Psoas muscle (tissue), 7 donors: ENCODE measurements at regions not wholly inside any gene's neighbourhood (a gene's known extent, or its start where the extent isn't known, plus 50 kb on each side); places are given as distances from the start of the nearest gene placed in this dataset.

Experiments used
- ATAC-seq, 4 donors: fragments of 200-7000 bp; cut with Tn5 transposase; one replicate each; pipeline ENCODE4 v1.9.1; 2020; ENCODE audit warnings: moderate library complexity in 3 of 4, mild to moderate bottlenecking in 2 of 4
- DNase-seq, 2 donors: peaks; one replicate each; pipeline ENCODE4 v3.0.0-alpha.2; 2020
- H3K27ac ChIP-seq: fragments of 200-600 bp; one replicate; pipeline ENCODE4 v1.8.0; 2022
- H3K27me3 ChIP-seq, 3 donors: fragments of 200-600 bp in 1 of 3; one replicate each; pipeline versions ENCODE4 v1.6.1 to v1.8.0; 2013 to 2022; ENCODE audit warnings: low read length in 2 of 3, mild to moderate bottlenecking in 2 of 3, moderate library complexity in 1 of 3; ENCODE audit not compliant: insufficient read depth in 3 of 3
- H3K36me3 ChIP-seq, 2 donors: fragments of 200-600 bp in 1 of 2; one replicate each; pipeline versions ENCODE4 v1.6.1 to v1.8.0; 2013 to 2022; ENCODE audit warnings: low read depth in 1 of 2, mild to moderate bottlenecking in 1 of 2, moderate library complexity in 1 of 2; ENCODE audit not compliant: insufficient read depth in 1 of 2
- H3K4me1 ChIP-seq: fragments of 200-600 bp; one replicate; pipeline ENCODE4 v1.8.0; 2022
- H3K4me3 ChIP-seq: fragments of 200-600 bp; one replicate; pipeline ENCODE4 v1.8.0; 2022; ENCODE audit warnings: mild to moderate bottlenecking
- H3K9me3 ChIP-seq: fragments of 200-600 bp; one replicate; pipeline ENCODE4 v1.8.0; 2022
- CTCF ChIP-seq: fragments of 200-600 bp; IDR thresholded peaks from one replicate; pipeline ENCODE4 v1.8.0; 2022; ENCODE audit warnings: antibody characterized with exemption
- WGBS, 3 donors: extraction: QIAGEN DNeasy Blood & Tissue Kit; methylation state at CpG; one replicate each; pipeline versions ENCODE4 v1.1.6 to v1.1.7; 2013; 5-methylcytosine and 5-hydroxymethylcytosine counted together
- intact Hi-C, 2 donors: fragments of 100-400 bp; cut with DNase I; formaldehyde crosslinking; loops; one replicate each; pipeline versions ENCODE4 v1.11.0 to v1.14.2; 2022
- donor health status: healthy with polysubstance abuse.
- donor health status: DM: no; HTN: no; CAD: no; lungs with moderate emphysema.
- donor health status: Bipolar disorder and iron deficiency.
- donor health status: healthy.
- donor health status: DM: yes; HTN: yes; CAD: no.
- donor health status: DM: no; HTN: no; CAD: no.
- donor health status: DM: yes; HTN: yes; CAD: no.

DNA sequence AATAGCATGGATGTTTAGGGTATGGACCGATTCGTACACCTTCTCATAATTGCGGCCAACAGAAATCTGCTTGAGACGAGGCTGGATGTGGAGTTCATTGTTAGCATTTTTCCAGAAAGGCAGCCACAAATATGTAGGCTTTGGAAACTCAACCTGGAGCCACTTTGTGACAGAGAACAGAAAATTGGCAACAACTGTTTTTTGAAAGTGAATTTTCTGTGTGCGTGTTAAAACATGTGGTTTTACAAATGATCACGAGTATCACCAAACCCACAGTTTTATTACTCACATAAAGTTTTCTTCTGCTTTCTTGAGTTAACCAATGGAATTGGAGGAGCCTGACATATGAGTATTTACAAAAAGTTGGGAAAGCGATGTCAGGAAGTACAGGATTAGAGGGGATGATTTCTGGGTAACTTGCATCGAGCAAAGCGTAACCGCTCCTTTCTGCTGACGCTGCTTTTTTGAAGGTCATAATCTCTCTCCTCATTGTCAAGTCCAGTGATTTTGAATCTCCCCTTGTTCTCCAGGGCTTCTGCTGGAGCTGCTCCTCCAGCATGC, 138.5 kb upstream of the TAF11L2 start:
- H3K36me3 ChIP-seq, result no peaks in the 10 kb centered on the region
- DNase-seq (no peak), ATAC-seq (no peak)
- intact Hi-C loops, result no loop called here
- H3K27me3 ChIP-seq, result no peaks in the 10 kb centered on the region
- H3K4me3 ChIP-seq, result no peak overlapping the region
- no peaks in the 10 kb centered on the region for H3K4me1 ChIP-seq
- TF ChIP-seq CTCF, result no peak
- WGBS, 3 donors, result 30 to 34% (median 34%) methylated on average over 11 of the region's 11 CpGs
- H3K27ac ChIP-seq, result no peak overlapping the region
- H3K9me3 ChIP-seq, result no peaks in the 10 kb centered on the region

- 87 to 95% (median 93%) methylated on average over 6 of the region's 6 CpGs for WGBS, 3 donors
- intact Hi-C loops, result no loop called here
- ATAC-seq (no peak), DNase-seq (no peak)
- Histone ChIP-seq H3K27me3 (no peaks in the 10 kb centered on the region), H3K4me1 (no peaks in the 10 kb centered on the region), H3K9me3 (no peaks in the 10 kb centered on the region), H3K27ac (no peak overlapping the region), H3K4me3 (no peak overlapping the region), H3K36me3 (no peaks in the 10 kb centered on the region)
- TF ChIP-seq CTCF, result no peak
These were observed 137.2 kb upstream of the TAF11L2 start for GRCh38 chr5:17360879-17361278.

GRCh38 chr5:17361331-17361730, 136.7 kb upstream of the TAF11L2 start:
- TF ChIP-seq CTCF, result no peak
- DNase-seq, result no peak
- no peak overlapping the region for H3K27ac ChIP-seq
- H3K4me3 ChIP-seq, result no peak overlapping the region
- intact Hi-C loops, result no loop called here
- no peaks in the 10 kb centered on the region for H3K36me3 ChIP-seq
- WGBS, 3 donors, result 82 to 87% (median 85%) methylated on average over 4 of the region's 4 CpGs
- no peak for ATAC-seq
- no peaks in the 10 kb centered on the region for H3K4me1 ChIP-seq
- no peaks in the 10 kb centered on the region for H3K9me3 ChIP-seq
- no peaks in the 10 kb centered on the region for H3K27me3 ChIP-seq

GRCh38 chr5:17364987-17365810, 132.8 kb upstream of the TAF11L2 start:
- Histone ChIP-seq H3K9me3 (no peaks in the 10 kb centered on the region), H3K27me3 (no peaks in the 10 kb centered on the region), H3K27ac (no peak overlapping the region), H3K4me3 (no peak overlapping the region), H3K36me3 (no peaks in the 10 kb centered on the region), H3K4me1 (no peaks in the 10 kb centered on the region)
- intact Hi-C loops, result no loop called here
- ATAC-seq, result no peak
- DNase-seq, result no peak
- no peak for TF ChIP-seq CTCF
- WGBS, 3 donors, result 24 to 31% (median 29%) methylated on average over 4 of the region's 4 CpGs

- no peak overlapping the region for H3K4me3 ChIP-seq
- DNase-seq (no peak), ATAC-seq (no peak)
- no peaks in the 10 kb centered on the region for H3K4me1 ChIP-seq
- WGBS, 3 donors, result 67 to 72% (median 70%) methylated on average over 7 of the region's 7 CpGs
- H3K27me3 ChIP-seq, result no peaks in the 10 kb centered on the region
- H3K27ac ChIP-seq, result no peak overlapping the region
- no peak for TF ChIP-seq CTCF
- no peaks in the 10 kb centered on the region for H3K9me3 ChIP-seq
- intact Hi-C loops, result no loop called here
- H3K36me3 ChIP-seq, result no peaks in the 10 kb centered on the region
These were observed 132.3 kb upstream of the TAF11L2 start for GRCh38 chr5:17365811-17366138.
